Heart left ventricle (tissue), 13 donors: ENCODE measurements at regions not wholly inside any gene's neighbourhood (a gene's known extent, or its start where the extent isn't known, plus 50 kb on each side); places are given as distances from the start of the nearest gene placed in this dataset.

Experiments
- CTCF ChIP-seq, 12 donors: fragments of 200-600 bp; sonication (generic) in 4 of 12; IDR thresholded peaks; one replicate each; pipeline versions ENCODE4 v1.5.0 to v1.8.0; 2018 to 2022; ENCODE audit warnings: antibody characterized with exemption in 12 of 12, mild to moderate bottlenecking in 5 of 12
- POLR2A ChIP-seq, 2 donors: fragments of 450-650 bp; IDR thresholded peaks; one replicate each; pipeline ENCODE4 v1.6.1; 2017; ENCODE audit warnings: antibody characterized with exemption in 2 of 2, mild to moderate bottlenecking in 2 of 2, moderate library complexity in 2 of 2
- donor health status: ischemic (EF 13 %, LVEDD 7.1; RV severe dilation, severe dysfunction).
- donor health status: DM: no; HTN: yes; CAD: no.
- donor health status: DM: no; HTN: no; CAD: no.
- donor health status: ischemic (EF 25% LVEDD 6.9; RV normal size, moderate dysfunction).
- donor health status: ischemic (EF 25% LVEDD 5.7; RV mildly dilated, moderate dysfunction).
- donor health status: ischemic (EF 35%, LVEDD 5.7; RV mildly dilated, moderate dysfunction).
- donor health status: nonischemic (EF 11% LVEDD 7.7; RV severe dilation, severe dysfunction).
- donor health status: DM: yes; HTN: yes; CAD: no.
- donor health status: PGD.
- donor health status: ischemic (EF 29% LVEDD 5.4; RV normal size, mild dysfunction).
- donor health status: nonischemic (EF 23%, LVEDD 6.1; RV moderate dilation, normal function).

- TF ChIP-seq CTCF (IDR thresholded peaks at IDR 0.05) (no peak), POLR2A (IDR thresholded peaks at IDR 0.05) (no peak)
These were observed 179.1 kb upstream of the MEIS1 start for GRCh38 chr2:66255867-66256266.
